ENCODE measurements at regions not wholly inside any gene's neighbourhood (a gene's known extent, or its start where the extent isn't known, plus 50 kb on each side); places are given as distances from the start of the nearest gene placed in this dataset.

- DNase-seq (ENCODE audit: low read depth in 2 of 2): no peak
Observed at GRCh38 chrX:40452031-40452430, 128.7 kb upstream of the ATP6AP2 start.

GRCh38 chrX:40449956-40450706 is 130.6 kb upstream of the ATP6AP2 start:
- DNase-seq (ENCODE audit: low read depth in 2 of 2): no peak

- no peak for DNase-seq (ENCODE audit: low read depth in 2 of 2)
Observed at GRCh38 chrX:40449396-40449795, 131.4 kb upstream of the ATP6AP2 start.

GRCh38 chrX:40448793-40449192 is 132.0 kb upstream of the ATP6AP2 start:
- DNase-seq (ENCODE audit: low read depth in 2 of 2): no peak

GRCh38 chrX:40446921-40447320 is 133.8 kb upstream of the ATP6AP2 start:
- no peak for DNase-seq (ENCODE audit: low read depth in 2 of 2)

- DNase-seq (ENCODE audit: low read depth in 2 of 2): no peak
Observed at GRCh38 chrX:40445691-40446090, 135.1 kb upstream of the ATP6AP2 start.

GRCh38 chrX:40444798-40445496 is 135.8 kb upstream of the ATP6AP2 start:
- DNase-seq (ENCODE audit: low read depth in 2 of 2): no peak

GRCh38 chrX:40444133-40444532 is 136.6 kb upstream of the ATP6AP2 start:
- DNase-seq (ENCODE audit: low read depth in 2 of 2): no peak

- no peak for DNase-seq (ENCODE audit: low read depth in 2 of 2)
Observed at GRCh38 chrX:40440866-40441265, 139.9 kb upstream of the ATP6AP2 start.

GRCh38 chrX:40439625-40440532 is 140.9 kb upstream of the ATP6AP2 start:
- DNase-seq (ENCODE audit: low read depth in 2 of 2): no peak

- no peak for DNase-seq (ENCODE audit: low read depth in 2 of 2)
Observed at GRCh38 chrX:40437348-40437747, 143.4 kb upstream of the ATP6AP2 start.

- DNase-seq (ENCODE audit: low read depth in 2 of 2): no peak
Observed at GRCh38 chrX:40434947-40435346, 145.8 kb upstream of the ATP6AP2 start.

- no peak for DNase-seq (ENCODE audit: low read depth in 2 of 2)
Observed at GRCh38 chrX:40434443-40434842, 146.3 kb upstream of the ATP6AP2 start.

- DNase-seq (ENCODE audit: low read depth in 2 of 2): no peak
Observed at GRCh38 chrX:40433160-40433559, 147.6 kb upstream of the ATP6AP2 start.

GRCh38 chrX:40424259-40424658 is 156.5 kb upstream of the ATP6AP2 start:
- no peak for DNase-seq (ENCODE audit: low read depth in 2 of 2)

GRCh38 chrX:40423299-40423698 is 157.5 kb upstream of the ATP6AP2 start:
- DNase-seq (ENCODE audit: low read depth in 2 of 2): no peak

- DNase-seq (ENCODE audit: low read depth in 2 of 2): no peak
Observed at GRCh38 chrX:40422021-40422420, 158.7 kb upstream of the ATP6AP2 start.

GRCh38 chrX:40420899-40421729 is 159.7 kb upstream of the ATP6AP2 start:
- DNase-seq (ENCODE audit: low read depth in 2 of 2): no peak

GRCh38 chrX:40418813-40419195 is 162.0 kb upstream of the ATP6AP2 start:
- DNase-seq (ENCODE audit: low read depth in 2 of 2): no peak

GRCh38 chrX:40418146-40418812 is 162.5 kb upstream of the ATP6AP2 start:
- DNase-seq (ENCODE audit: low read depth in 2 of 2): no peak

GRCh38 chrX:40415675-40416074 is 165.1 kb upstream of the ATP6AP2 start:
- no peak for DNase-seq (ENCODE audit: low read depth in 2 of 2)
